SK-N-SH (cell line): ENCODE measurements at regions not wholly inside any gene's neighbourhood (a gene's known extent, or its start where the extent isn't known, plus 50 kb on each side); places are given as distances from the start of the nearest gene placed in this dataset.

Experiments used
- CTCF ChIA-PET: fragments of 300-600, 350-600 bp; formaldehyde crosslinking; extraction: SDS; loops from one replicate; lab custom pipeline; 2021; lab: Yijun Ruan, JAX
- POLR2A ChIA-PET: fragments of 350-600 bp; sonication (Branson Sonifier 250); formaldehyde crosslinking; extraction: SDS; loops from one replicate; lab custom pipeline; 2020; ENCODE audit warnings: antibody characterized with exemption, inconsistent platforms; lab: Yijun Ruan, JAX
- DNase-seq: peaks from one replicate; pipeline ENCODE4 v3.0.0; 2012
- H2AFZ ChIP-seq: fragments of 200-600 bp; sonication (generic); 2 replicates; pipeline ENCODE4 v1.8.1; 2016; ENCODE audit warnings: antibody characterized with exemption, mild to moderate bottlenecking, low read depth
- H3F3A ChIP-seq: fragments of 200-600 bp; sonication (generic); replicated peaks from 2 replicates; pipeline ENCODE3; 2016; ENCODE audit warnings: antibody characterized with exemption, mild to moderate bottlenecking; ENCODE audit not compliant: insufficient read depth
- H3K27ac ChIP-seq, 2 experiments: fragments of 200-500 bp in 1 of 2; fragments of 200-600 bp in 1 of 2; sonication (Bioruptor generic) in 1 of 2; sonication (generic), shearing (Covaris generic) in 1 of 2; 2 replicates each; pipeline versions ENCODE4 v1.5.1 to v1.6.1; 2014 to 2016; ENCODE audit warnings: low read depth in 2 of 2, inconsistent platforms in 1 of 2, low read length in 1 of 2, mild to moderate bottlenecking in 1 of 2, mixed read lengths in 1 of 2
- H3K27me3 ChIP-seq: fragments of 200-600 bp; sonication (generic), shearing (Covaris generic); 2 replicates; pipeline ENCODE4 v1.6.1; 2016; ENCODE audit warnings: mixed run types; ENCODE audit not compliant: insufficient read depth
- H3K36me3 ChIP-seq, 2 experiments: fragments of 200-500 bp in 1 of 2; fragments of 200-600 bp in 1 of 2; sonication (Bioruptor generic) in 1 of 2; sonication (generic) in 1 of 2; replicated peaks in 1 of 2; 2 replicates each; pipeline versions ENCODE3 to v1.5.1; 2014 to 2016; ENCODE audit warnings: low read length in 1 of 2, mild to moderate bottlenecking in 1 of 2; ENCODE audit not compliant: insufficient read depth in 2 of 2, control insufficient read depth in 1 of 2
- H3K4me1 ChIP-seq, 2 experiments: fragments of 200-500 bp in 1 of 2; fragments of 200-600 bp in 1 of 2; sonication (Bioruptor generic) in 1 of 2; sonication (generic), shearing (Covaris generic) in 1 of 2; 2 replicates each; pipeline versions ENCODE4 v1.5.1 to v1.6.1; 2014 to 2016; ENCODE audit warnings: low read depth in 1 of 2, low read length in 1 of 2, mixed run types in 1 of 2; ENCODE audit not compliant: insufficient read depth in 2 of 2, control insufficient read depth in 1 of 2
- H3K4me2 ChIP-seq: fragments of 200-600 bp; sonication (generic), shearing (Covaris generic); 2 replicates; pipeline ENCODE4 v1.6.1; 2017; ENCODE audit warnings: mixed run types
- H3K4me3 ChIP-seq, 2 experiments: fragments of 200-500 bp in 1 of 2; fragments of 200-600 bp in 1 of 2; sonication (Bioruptor generic) in 1 of 2; sonication (generic), shearing (Covaris generic) in 1 of 2; 2 replicates each; pipeline versions ENCODE4 v1.5.1 to v1.8.1; 2014 to 2016; ENCODE audit warnings: low read depth in 2 of 2, inconsistent platforms in 1 of 2, low read length in 1 of 2, mild to moderate bottlenecking in 1 of 2, mixed read lengths in 1 of 2, moderate library complexity in 1 of 2
- H3K79me2 ChIP-seq: fragments of 200-600 bp; sonication (generic); 2 replicates; pipeline ENCODE4 v1.8.1; 2017; ENCODE audit warnings: mild to moderate bottlenecking; ENCODE audit not compliant: insufficient read depth
- H3K9ac ChIP-seq: fragments of 200-600 bp; sonication (generic); 2 replicates; pipeline ENCODE4 v1.6.1; 2017; ENCODE audit warnings: mixed run types
- H3K9me2 ChIP-seq: fragments of 200-600 bp; sonication (generic); 2 replicates; pipeline ENCODE4 v1.6.1; 2017; ENCODE audit warnings: mixed run types
- H3K9me3 ChIP-seq: fragments of 200-600 bp; sonication (generic); 2 replicates; pipeline ENCODE4 v1.6.1; 2017; ENCODE audit warnings: mixed run types, mild to moderate bottlenecking, moderate library complexity
- H4K20me1 ChIP-seq: fragments of 200-600 bp; sonication (generic); 2 replicates; pipeline ENCODE4 v1.6.1; 2017; ENCODE audit warnings: mild to moderate bottlenecking, mixed run types; ENCODE audit not compliant: insufficient read depth
- CTCF ChIP-seq: fragments of 200-600 bp; sonication (generic); IDR thresholded peaks from 2 replicates; pipeline ENCODE4 v1.6.1; 2017; ENCODE audit warnings: antibody characterized with exemption, mild to moderate bottlenecking, moderate library complexity
- FOXJ3 ChIP-seq: sonication (generic); formaldehyde crosslinking; IDR thresholded peaks from 2 replicates; pipeline ENCODE4 v1.5.1; 2020; ENCODE audit warnings: mild to moderate bottlenecking, missing genetic modification reagents
- PBX3 ChIP-seq: IDR thresholded peaks from 2 replicates; pipeline ENCODE4; 2012
- POLR2AphosphoS5 ChIP-seq: IDR thresholded peaks from 2 replicates; pipeline ENCODE4 v1.6.1; 2012; ENCODE audit warnings: low read depth, low read length
- RFX5 ChIP-seq: IDR thresholded peaks from 2 replicates; pipeline ENCODE4 v1.6.1; 2012; ENCODE audit warnings: mild to moderate bottlenecking, improper control_type of control experiment, low read length
- TEAD4 ChIP-seq: IDR thresholded peaks from 2 replicates; pipeline ENCODE4 v1.4.0; 2012; ENCODE audit warnings: mild to moderate bottlenecking, borderline replicate concordance; ENCODE audit not compliant: insufficient read depth
- USF2 ChIP-seq: fragments of 150-350 bp; IDR thresholded peaks from 2 replicates; pipeline ENCODE4 v1.6.1; 2017; ENCODE audit warnings: antibody characterized with exemption, low read length, low read depth, borderline replicate concordance
- WGBS: methylation state at CpG from one replicate; pipeline ENCODE4 v1.1.6; 2017; ENCODE audit warnings: low lambda C conversion rate; 5-methylcytosine and 5-hydroxymethylcytosine counted together

- Histone ChIP-seq H3K4me3 (no peak overlapping the region), H3F3A (no peaks in the 10 kb centered on the region), H3K27me3 (no peaks in the 10 kb centered on the region), H3K4me1 (no peaks in the 10 kb centered on the region), H3K4me2 (no peak overlapping the region), H3K9ac (no peak overlapping the region), H4K20me1 (no peaks in the 10 kb centered on the region), H3K9me3 (no peaks in the 10 kb centered on the region), H3K36me3 (no peaks in the 10 kb centered on the region), H2AFZ (no peak overlapping the region), H3K79me2 (no peaks in the 10 kb centered on the region)
- 53% methylated on average over 1 of the region's 1 CpG for WGBS
- DNase-seq, result no peak
- CTCF ChIA-PET, result no interaction called here
- POLR2A ChIA-PET, result no interaction called here
- TF ChIP-seq TEAD4 (no peak), CTCF (no peak), POLR2AphosphoS5 (no peak), USF2 (no peak), PBX3 (no peak), FOXJ3 (CRISPR knock-in tag) (no peak), RFX5 (no peak)
- TF ChIP-seq, all 33 proteins: peak for 0
- Histone ChIP-seq H3K9me2 (no peaks in the 10 kb centered on the region), H3K27ac (no peak overlapping the region)
Observed at GRCh38 chr4:96131186-96131585, 291.3 kb downstream of the PDHA2 start.

- H3K27ac ChIP-seq, result no peak overlapping the region
Observed at GRCh38 chr4:96134806-96135205, 294.9 kb downstream of the PDHA2 start.

More at GRCh38 chr4:96134806-96135205, 294.9 kb downstream of the PDHA2 start:
- no peak for TF ChIP-seq CTCF
- TF ChIP-seq, all 33 proteins: peak for 0
- no peak overlapping the region for H3K4me2 ChIP-seq
- no peaks in the 10 kb centered on the region for H3K9me2 ChIP-seq
- H3K79me2 ChIP-seq, result no peaks in the 10 kb centered on the region
- ChIA-PET CTCF (no interaction called here), POLR2A (no interaction called here)
- no peak overlapping the region for H3K4me3 ChIP-seq
- DNase-seq, result no peak
- 89% methylated on average over 2 of the region's 2 CpGs for WGBS
- no peaks in the 10 kb centered on the region for H3F3A ChIP-seq
- no peaks in the 10 kb centered on the region for H3K4me1 ChIP-seq
- no peak overlapping the region for H3K9ac ChIP-seq
- no peaks in the 10 kb centered on the region for H3K36me3 ChIP-seq
- no peaks in the 10 kb centered on the region for H4K20me1 ChIP-seq
- H3K9me3 ChIP-seq, result no peaks in the 10 kb centered on the region
- H2AFZ ChIP-seq, result no peak overlapping the region
- no peaks in the 10 kb centered on the region for H3K27me3 ChIP-seq
